Lung (tissue), 11 donors: ENCODE measurements at regions not wholly inside any gene's neighbourhood (a gene's known extent, or its start where the extent isn't known, plus 50 kb on each side); places are given as distances from the start of the nearest gene placed in this dataset.

Experiments
- ATAC-seq: fragments of 200-7000 bp; cut with Tn5 transposase; one replicate; pipeline ENCODE4 v1.9.1; 2020; ENCODE audit warnings: moderate number of reproducible peaks; ENCODE audit not compliant: insufficient read depth, low FRiP score
- DNase-seq, 3 donors: peaks; one replicate each; pipeline ENCODE4 v3.0.0-alpha.2; 2013 to 2017
- H3K27ac ChIP-seq, 2 donors: one replicate each; pipeline ENCODE4 v1.5.1; 2013; ENCODE audit warnings: mild to moderate bottlenecking in 2 of 2, moderate library complexity in 2 of 2, control low read depth in 1 of 2, inconsistent platforms in 1 of 2, low read depth in 1 of 2, low read length in 1 of 2
- H3K27me3 ChIP-seq, 3 donors: one replicate each; pipeline ENCODE4 v1.5.1; 2013; ENCODE audit warnings: low read length in 2 of 3; ENCODE audit not compliant: control insufficient read depth in 3 of 3, insufficient read depth in 3 of 3
- H3K36me3 ChIP-seq, 4 donors: one replicate each; pipeline ENCODE4 v1.5.1; 2013; ENCODE audit warnings: low read length in 4 of 4, mild to moderate bottlenecking in 1 of 4, moderate library complexity in 1 of 4; ENCODE audit not compliant: control insufficient read depth in 4 of 4, insufficient read depth in 4 of 4
- H3K4me1 ChIP-seq, 5 donors: one replicate each; pipeline ENCODE4 v1.5.1; 2013; ENCODE audit warnings: low read length in 5 of 5, mild to moderate bottlenecking in 2 of 5, moderate library complexity in 1 of 5; ENCODE audit not compliant: control insufficient read depth in 5 of 5, insufficient read depth in 5 of 5
- H3K4me3 ChIP-seq: one replicate; pipeline ENCODE4 v1.5.1; 2013; ENCODE audit warnings: mild to moderate bottlenecking, control low read depth, moderate library complexity
- H3K9ac ChIP-seq, 2 donors: one replicate each; pipeline ENCODE4 v1.5.1; 2013; ENCODE audit warnings: low read length in 2 of 2, control low read depth in 1 of 2; ENCODE audit not compliant: insufficient read depth in 1 of 2
- H3K9me3 ChIP-seq, 4 donors: one replicate each; pipeline ENCODE4 v1.5.1; 2013; ENCODE audit warnings: low read length in 3 of 4, mild to moderate bottlenecking in 1 of 4, moderate library complexity in 1 of 4; ENCODE audit not compliant: control insufficient read depth in 4 of 4, insufficient read depth in 3 of 4
- WGBS, 2 donors: extraction: QIAGEN DNeasy Blood & Tissue Kit; methylation state at CpG; one replicate each; pipeline ENCODE4 v1.1.7; 2013; 5-methylcytosine and 5-hydroxymethylcytosine counted together
- TF ChIP-seq, protein P1 (sequence below): IDR thresholded peaks from 2 replicates; pipeline ENCODE4 v1.5.1; 2012; ENCODE audit warnings: mild to moderate bottlenecking; ENCODE audit errors: control extremely low read depth, extremely low read depth
- donor health status: control.
- donor health status: control.
- donor health status: Bipolar disorder and iron deficiency.
- donor health status: healthy.
- donor health status: DM: yes; HTN: yes; CAD: no.

DNA sequence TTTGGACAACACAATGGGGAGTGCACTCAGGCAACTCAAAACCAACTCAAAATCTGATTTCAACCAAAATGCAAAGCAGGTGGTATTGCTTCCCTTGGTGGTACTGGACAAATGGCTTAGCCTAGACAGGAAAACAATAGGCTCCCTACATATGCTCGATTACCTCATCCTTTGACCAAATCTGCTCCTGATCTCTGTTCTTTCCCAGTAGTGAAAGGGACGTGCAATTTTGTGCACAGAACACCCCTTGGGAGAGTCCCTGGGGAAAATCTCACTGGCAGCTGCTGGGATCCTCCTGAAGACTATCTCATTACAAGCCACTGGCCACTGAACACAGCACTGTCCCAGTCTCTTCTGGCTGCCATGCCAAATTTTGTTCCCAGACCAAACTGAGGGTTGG, 149.2 kb upstream of the VSTM2A start:
- no peaks in the 10 kb centered on the region for H3K36me3 ChIP-seq
- TF ChIP-seq, protein P1, sequence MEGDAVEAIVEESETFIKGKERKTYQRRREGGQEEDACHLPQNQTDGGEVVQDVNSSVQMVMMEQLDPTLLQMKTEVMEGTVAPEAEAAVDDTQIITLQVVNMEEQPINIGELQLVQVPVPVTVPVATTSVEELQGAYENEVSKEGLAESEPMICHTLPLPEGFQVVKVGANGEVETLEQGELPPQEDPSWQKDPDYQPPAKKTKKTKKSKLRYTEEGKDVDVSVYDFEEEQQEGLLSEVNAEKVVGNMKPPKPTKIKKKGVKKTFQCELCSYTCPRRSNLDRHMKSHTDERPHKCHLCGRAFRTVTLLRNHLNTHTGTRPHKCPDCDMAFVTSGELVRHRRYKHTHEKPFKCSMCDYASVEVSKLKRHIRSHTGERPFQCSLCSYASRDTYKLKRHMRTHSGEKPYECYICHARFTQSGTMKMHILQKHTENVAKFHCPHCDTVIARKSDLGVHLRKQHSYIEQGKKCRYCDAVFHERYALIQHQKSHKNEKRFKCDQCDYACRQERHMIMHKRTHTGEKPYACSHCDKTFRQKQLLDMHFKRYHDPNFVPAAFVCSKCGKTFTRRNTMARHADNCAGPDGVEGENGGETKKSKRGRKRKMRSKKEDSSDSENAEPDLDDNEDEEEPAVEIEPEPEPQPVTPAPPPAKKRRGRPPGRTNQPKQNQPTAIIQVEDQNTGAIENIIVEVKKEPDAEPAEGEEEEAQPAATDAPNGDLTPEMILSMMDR, result no peak
- no peak overlapping the region for H3K4me3 ChIP-seq
- WGBS, 2 donors, result 60 to 79% methylated on average over 2 of the region's 2 CpGs
- no peaks in the 10 kb centered on the region for H3K27me3 ChIP-seq
- peaks cover 0 to 2% (median 0%) of the 10 kb centered on the region in 4 donors for H3K9me3 ChIP-seq
- no peak overlapping the region for H3K27ac ChIP-seq
- DNase-seq, result no peak
- H3K9ac ChIP-seq, result no peak overlapping the region
- no peaks in the 10 kb centered on the region for H3K4me1 ChIP-seq
- ATAC-seq, result no peak

DNA sequence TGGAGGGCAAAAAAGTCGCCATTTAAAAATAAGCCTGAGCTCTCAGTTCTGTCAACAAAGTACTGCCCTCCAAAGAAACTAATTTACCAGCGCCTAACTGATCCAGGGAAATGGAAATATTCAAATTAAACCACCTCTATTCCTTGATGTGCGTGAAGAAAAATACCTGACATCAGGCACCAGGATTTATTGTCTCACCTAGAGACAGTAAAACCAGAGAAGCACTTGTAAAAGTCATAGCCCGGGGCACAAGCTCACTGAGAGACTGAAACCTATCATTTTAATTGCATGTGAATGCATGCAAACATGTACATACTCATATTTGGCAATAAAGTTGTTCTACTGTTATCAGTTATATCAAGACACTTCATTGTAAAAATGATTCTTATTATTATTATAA, 147.3 kb upstream of the VSTM2A start:
- Histone ChIP-seq H3K4me3 (no peak overlapping the region), H3K9ac (no peak overlapping the region), H3K9me3 (peaks cover 0 to 2% (median 0%) of the 10 kb centered on the region in 4 donors), H3K4me1 (no peaks in the 10 kb centered on the region), H3K27me3 (no peaks in the 10 kb centered on the region), H3K36me3 (no peaks in the 10 kb centered on the region), H3K27ac (no peak overlapping the region)
- no peak for DNase-seq
- WGBS, 2 donors, result 90% methylated on average over 4 of the region's 4 CpGs
- TF ChIP-seq, protein P1, result no peak
- ATAC-seq, result no peak

DNA sequence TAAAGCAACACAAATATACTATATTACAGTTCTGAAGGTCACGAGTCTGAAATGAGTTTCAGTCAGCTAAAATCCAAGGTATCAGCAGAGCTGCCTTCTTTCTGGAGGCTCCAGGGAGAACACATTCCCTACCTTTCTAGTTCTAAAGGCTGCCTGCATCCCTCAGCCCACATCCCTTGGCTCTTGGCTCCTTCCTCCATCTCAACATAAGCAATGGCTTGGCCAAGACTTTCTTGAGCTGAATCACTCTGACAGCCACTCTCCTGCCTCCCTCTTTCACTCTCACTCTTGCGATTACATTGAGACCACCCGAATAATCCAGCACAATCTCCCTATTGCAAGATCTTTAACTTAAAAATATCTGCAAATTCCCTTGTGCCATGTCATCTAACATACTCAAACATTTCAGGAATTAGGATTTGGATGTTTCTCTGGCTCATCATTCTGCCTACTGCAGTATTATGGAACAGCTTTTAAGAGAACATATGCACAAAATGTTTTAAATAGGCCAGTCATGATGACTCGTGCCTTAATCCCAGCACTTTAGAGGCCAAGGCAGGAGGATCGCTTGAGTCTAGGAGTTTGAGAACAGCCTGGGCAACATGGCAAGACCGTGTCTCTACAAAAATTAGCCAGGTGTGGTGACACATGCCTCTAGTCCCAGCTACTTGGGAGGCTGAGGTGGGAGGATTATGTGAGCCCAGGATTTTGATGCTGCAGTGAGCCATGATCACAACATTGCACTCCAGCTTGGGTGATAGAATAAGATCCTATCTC, 144.2 kb upstream of the VSTM2A start:
- ATAC-seq (no peak), DNase-seq (no peak)
- 88 to 89% methylated on average over 6 of the region's 6 CpGs for WGBS, 2 donors
- Histone ChIP-seq H3K9me3 (peaks cover 0 to 2% (median 0%) of the 10 kb centered on the region in 4 donors), H3K27ac (no peak overlapping the region), H3K27me3 (no peaks in the 10 kb centered on the region), H3K9ac (no peak overlapping the region), H3K4me3 (no peak overlapping the region), H3K36me3 (no peaks in the 10 kb centered on the region), H3K4me1 (no peaks in the 10 kb centered on the region)
- TF ChIP-seq, protein P1, result no peak
